CD4-positive, alpha-beta memory T cell (primary cell): ENCODE measurements at regions not wholly inside any gene's neighbourhood (a gene's known extent, or its start where the extent isn't known, plus 50 kb on each side); places are given as distances from the start of the nearest gene placed in this dataset.

Source experiments
- CTCF ChIA-PET: fragments of 350-600 bp; sonication (Branson Sonifier 250); formaldehyde crosslinking; loops from one replicate; lab custom pipeline; 2021; ENCODE audit warnings: inconsistent platforms; ENCODE audit not compliant: partially characterized antibody; lab: Charles Lee
- POLR2A ChIA-PET: fragments of 350-600 bp; sonication (Branson Sonifier 250); formaldehyde crosslinking; loops from one replicate; lab custom pipeline; 2021; ENCODE audit not compliant: partially characterized antibody; lab: Charles Lee
- DNase-seq, 5 donors: peaks; one replicate each; pipeline versions ENCODE4 v3.0.0 to v3.0.0-alpha.2; 2020 to 2022; ENCODE audit warnings: mixed read lengths in 1 of 5
- H3K27ac ChIP-seq: one replicate; pipeline ENCODE4 v1.7.0; 2013; ENCODE audit warnings: low read depth, low read length
- H3K27me3 ChIP-seq: 2 replicates; pipeline ENCODE4 v1.7.0; 2013; ENCODE audit warnings: mild to moderate bottlenecking, low read length, moderate library complexity; ENCODE audit not compliant: insufficient read depth
- H3K36me3 ChIP-seq: 2 replicates; pipeline ENCODE4 v1.7.0; 2013; ENCODE audit warnings: mild to moderate bottlenecking, low read length, moderate library complexity; ENCODE audit not compliant: insufficient read depth
- H3K4me1 ChIP-seq: 2 replicates; pipeline ENCODE4 v1.7.0; 2013; ENCODE audit warnings: mild to moderate bottlenecking, low read length, moderate library complexity; ENCODE audit not compliant: insufficient read depth
- H3K4me3 ChIP-seq, 2 donors: one replicate each; pipeline ENCODE4 v1.7.0; 2013; ENCODE audit warnings: low read length in 2 of 2, mild to moderate bottlenecking in 1 of 2
- H3K9me3 ChIP-seq, 2 donors: one replicate each; pipeline ENCODE4 v1.7.0; 2013; ENCODE audit warnings: low read length in 2 of 2, control low read depth in 1 of 2; ENCODE audit not compliant: control insufficient read depth in 1 of 2
- H3K27ac Mint-ChIP-seq, 7 donors: one replicate each; pipeline ENCODE4 v1.8.0; 2020 to 2021; ENCODE audit warnings: mixed read lengths in 7 of 7, mild to moderate bottlenecking in 6 of 7, inconsistent platforms in 3 of 7, moderate library complexity in 3 of 7
- H3K27me3 Mint-ChIP-seq, 2 donors: one replicate each; pipeline ENCODE4 v1.8.0; 2020 to 2021; ENCODE audit warnings: mixed read lengths in 2 of 2
- H3K36me3 Mint-ChIP-seq, 2 donors: one replicate each; pipeline ENCODE4 v1.8.0; 2020 to 2021; ENCODE audit warnings: mixed read lengths in 2 of 2, inconsistent platforms in 1 of 2, mild to moderate bottlenecking in 1 of 2
- H3K4me1 Mint-ChIP-seq, 4 donors: one replicate each; pipeline ENCODE4 v1.8.0; 2020 to 2021; ENCODE audit warnings: mixed read lengths in 4 of 4, mild to moderate bottlenecking in 1 of 4
- H3K4me3 Mint-ChIP-seq, 8 donors: one replicate each; pipeline ENCODE4 v1.8.0; 2020 to 2021; ENCODE audit warnings: mixed read lengths in 8 of 8, mild to moderate bottlenecking in 7 of 8, moderate library complexity in 6 of 8, inconsistent platforms in 3 of 8
- H3K9me3 Mint-ChIP-seq, 8 donors: one replicate each; pipeline ENCODE4 v1.8.0; 2020 to 2021; ENCODE audit warnings: mixed read lengths in 8 of 8, mild to moderate bottlenecking in 5 of 8, inconsistent platforms in 3 of 8, moderate library complexity in 1 of 8
- intact Hi-C: fragments of 100-400 bp; cut with micrococcal nuclease; formaldehyde crosslinking; loops from one replicate; pipeline ENCODE4 v1.15.1; 2023

DNA sequence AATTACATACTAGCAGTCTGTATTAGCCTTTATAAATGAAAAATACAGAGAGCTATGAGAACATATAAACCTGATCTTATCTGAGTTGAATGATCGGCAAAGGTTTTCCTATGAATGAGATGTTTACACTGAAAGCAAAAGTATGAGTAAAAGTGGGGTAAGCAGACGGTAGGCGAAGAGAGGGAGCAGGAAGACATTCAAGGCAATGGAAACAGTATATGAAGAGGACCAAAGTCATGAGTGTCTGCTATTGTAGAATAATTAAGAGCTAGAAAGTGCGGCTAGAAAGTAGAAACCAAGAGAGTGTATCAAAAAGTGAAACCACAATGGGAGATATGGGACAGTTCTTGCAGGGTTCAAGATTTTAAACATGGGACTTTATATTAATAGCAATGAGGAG lies 67.0 kb upstream of the TMLHE start:
- ChIA-PET POLR2A (no interaction called here), CTCF (no interaction called here)
- no peak overlapping the region for H3K4me3 ChIP-seq
- H3K27ac ChIP-seq = no peak overlapping the region
- peaks cover 0 to 5% (median 3%) of the 10 kb centered on the region in 4 donors for H3K4me1 Mint-ChIP-seq
- no peaks in the 10 kb centered on the region for H3K9me3 ChIP-seq
- no peak overlapping the region for H3K27ac Mint-ChIP-seq
- H3K27me3 Mint-ChIP-seq = no peaks in the 10 kb centered on the region
- H3K9me3 Mint-ChIP-seq = peaks cover 0 to 2% (median 0%) of the 10 kb centered on the region in 8 donors
- no peaks in the 10 kb centered on the region for H3K4me1 ChIP-seq
- H3K36me3 Mint-ChIP-seq = no peaks in the 10 kb centered on the region
- intact Hi-C loops = no loop called here
- H3K4me3 Mint-ChIP-seq = no peak overlapping the region
- no peaks in the 10 kb centered on the region for H3K36me3 ChIP-seq
- no peak for DNase-seq
- no peaks in the 10 kb centered on the region for H3K27me3 ChIP-seq

DNA sequence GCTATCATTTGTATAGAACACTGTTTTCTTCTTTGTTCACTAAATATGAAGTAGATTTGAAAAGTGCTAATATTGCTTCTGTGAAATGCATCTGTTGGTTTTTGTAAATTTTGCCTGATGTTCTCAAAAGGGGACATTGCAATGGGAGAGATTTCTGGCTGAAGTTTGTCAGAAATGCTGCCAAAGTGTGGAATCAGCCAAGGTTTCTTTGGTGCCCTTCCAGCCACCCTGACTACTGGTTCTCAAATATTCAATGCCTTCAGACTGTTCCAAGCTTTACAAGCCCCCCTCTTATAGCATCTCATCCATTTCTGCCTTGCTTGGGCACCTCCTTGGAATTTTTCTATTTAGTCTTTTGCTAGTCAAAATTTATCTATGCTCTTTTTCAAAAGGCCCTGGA lies 60.6 kb upstream of the TMLHE start:
- Histone ChIP-seq H3K36me3 (no peaks in the 10 kb centered on the region), H3K4me1 (no peaks in the 10 kb centered on the region), H3K27ac (no peak overlapping the region), H3K9me3 (no peaks in the 10 kb centered on the region), H3K27me3 (no peaks in the 10 kb centered on the region), H3K4me3 (no peak overlapping the region)
- no peak overlapping the region for H3K27ac Mint-ChIP-seq
- POLR2A ChIA-PET = no interaction called here
- no peaks in the 10 kb centered on the region for H3K27me3 Mint-ChIP-seq
- H3K4me1 Mint-ChIP-seq = no peaks in the 10 kb centered on the region
- H3K36me3 Mint-ChIP-seq = no peaks in the 10 kb centered on the region
- CTCF ChIA-PET = no interaction called here
- intact Hi-C loops = no loop called here
- no peak for DNase-seq
- H3K4me3 Mint-ChIP-seq = no peak overlapping the region
- H3K9me3 Mint-ChIP-seq = peaks cover 0 to 2% (median 0%) of the 10 kb centered on the region in 8 donors

DNA sequence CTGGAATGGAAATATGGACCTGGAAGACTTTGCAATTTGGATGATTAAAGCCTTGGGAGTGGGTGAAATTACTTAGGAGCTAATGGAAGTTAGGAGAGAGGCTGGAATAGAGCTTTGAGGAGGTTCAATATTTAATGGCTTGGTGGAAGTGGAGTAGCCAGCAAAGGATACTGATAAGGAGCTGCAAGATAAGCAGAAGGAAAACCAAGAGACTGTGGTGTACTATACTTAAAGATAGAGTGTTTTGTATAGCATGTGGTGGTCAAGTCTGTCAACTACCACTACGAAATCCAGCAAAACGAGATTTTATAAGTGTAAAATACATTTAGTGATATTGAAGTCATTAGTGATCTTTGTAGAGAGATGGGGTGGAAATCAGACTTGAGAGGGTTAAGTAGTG lies 54.0 kb upstream of the TMLHE start:
- intact Hi-C loops = no loop called here
- no peaks in the 10 kb centered on the region for H3K36me3 Mint-ChIP-seq
- POLR2A ChIA-PET = no interaction called here
- peaks cover 0 to 13% (median 2%) of the 10 kb centered on the region in 8 donors for H3K9me3 Mint-ChIP-seq
- no peaks in the 10 kb centered on the region for H3K36me3 ChIP-seq
- H3K4me3 Mint-ChIP-seq = no peak overlapping the region
- H3K27me3 Mint-ChIP-seq = no peaks in the 10 kb centered on the region
- no peaks in the 10 kb centered on the region for H3K4me1 Mint-ChIP-seq
- H3K27ac ChIP-seq = no peak overlapping the region
- DNase-seq = no peak
- CTCF ChIA-PET = no interaction called here
- H3K4me3 ChIP-seq = no peak overlapping the region
- H3K9me3 ChIP-seq = no peaks in the 10 kb centered on the region
- no peaks in the 10 kb centered on the region for H3K4me1 ChIP-seq
- no peaks in the 10 kb centered on the region for H3K27me3 ChIP-seq
- H3K27ac Mint-ChIP-seq = peak overlapping the region in 1 of 7 donors; percentile 49
